Right lobe of liver (tissue), 6 donors: ENCODE measurements at regions not wholly inside any gene's neighbourhood (a gene's known extent, or its start where the extent isn't known, plus 50 kb on each side); places are given as distances from the start of the nearest gene placed in this dataset.

Experiments
- ATAC-seq, 4 donors: fragments of 200-7000 bp; cut with Tn5 transposase; one replicate each; pipeline ENCODE4 v1.9.1; 2020; ENCODE audit warnings: mild to moderate bottlenecking in 4 of 4, moderate library complexity in 4 of 4
- DNase-seq, 3 donors: peaks; one replicate each; pipeline ENCODE4 v3.0.0-alpha.2; 2020
- H3K27ac ChIP-seq, 3 donors: fragments of 200-600 bp; one replicate each; pipeline ENCODE4 v1.8.0; 2022
- H3K27me3 ChIP-seq, 2 donors: fragments of 200-600 bp; one replicate each; pipeline ENCODE4 v1.8.0; 2022
- H3K36me3 ChIP-seq, 4 donors: fragments of 200-600 bp; sonication (generic) in 1 of 4; one replicate each; pipeline versions ENCODE4 v1.5.1 to v1.8.0; 2017 to 2022; ENCODE audit warnings: control low read depth in 1 of 4
- H3K4me1 ChIP-seq, 4 donors: fragments of 200-600 bp; sonication (generic) in 1 of 4; one replicate each; pipeline versions ENCODE4 v1.5.1 to v1.8.0; 2017 to 2022; ENCODE audit warnings: control low read depth in 1 of 4
- H3K4me3 ChIP-seq, 3 donors: fragments of 200-600 bp; one replicate each; pipeline ENCODE4 v1.8.0; 2022
- H3K9me3 ChIP-seq, 4 donors: fragments of 200-600 bp; sonication (generic) in 1 of 4; one replicate each; pipeline versions ENCODE4 v1.5.1 to v1.8.0; 2017 to 2022; ENCODE audit warnings: control low read depth in 1 of 4
- CTCF ChIP-seq, 4 donors: fragments of 200-600 bp in 3 of 4; fragments of 450-650 bp in 1 of 4; IDR thresholded peaks; one replicate each; pipeline versions ENCODE4 v1.5.1 to v1.8.0; 2016 to 2022; ENCODE audit warnings: antibody characterized with exemption in 4 of 4, mild to moderate bottlenecking in 2 of 4
- POLR2A ChIP-seq: fragments of 450-650 bp; IDR thresholded peaks from one replicate; pipeline ENCODE4 v1.6.1; 2017; ENCODE audit warnings: antibody characterized with exemption, mild to moderate bottlenecking
- WGBS: methylation state at CpG from one replicate; pipeline ENCODE4 v1.1.6; 2018; ENCODE audit warnings: low coverage, low lambda C conversion rate; ENCODE audit not compliant: insufficient coverage; ENCODE audit errors: missing lambda C conversion rate; 5-methylcytosine and 5-hydroxymethylcytosine counted together
- intact Hi-C, 2 donors: fragments of 100-400 bp; cut with DNase I; formaldehyde crosslinking; loops; one replicate each; pipeline versions ENCODE4 v1.11.2 to v1.14.1; 2022
- donor health status: DM: no; HTN: yes; CAD: no.
- donor health status: DM: no; HTN: no; CAD: no.
- donor health status: DM: no; HTN: no; CAD: no.
- donor health status: DM: no; HTN: yes; CAD: no.
- donor health status: DM: no; HTN: yes; CAD: no.

GRCh38 chrX:33721927-33722326 is 410.2 kb downstream of the FAM47A start:
- Histone ChIP-seq H3K27ac (no peak overlapping the region), H3K4me3 (no peak overlapping the region), H3K27me3 (no peaks in the 10 kb centered on the region), H3K9me3 (no peaks in the 10 kb centered on the region), H3K4me1 (no peaks in the 10 kb centered on the region), H3K36me3 (no peaks in the 10 kb centered on the region)
- TF ChIP-seq POLR2A (no peak), CTCF (IDR thresholded peaks at IDR 0.05) (no peak)
- ATAC-seq = no peak
- WGBS = 29% methylated on average over 1 of the region's 1 CpG
- no peak for DNase-seq
- intact Hi-C loops = no loop called here

GRCh38 chrX:33686105-33686504 is 446.0 kb downstream of the FAM47A start:
- intact Hi-C loops = no loop called here

More at GRCh38 chrX:33686105-33686504, 446.0 kb downstream of the FAM47A start:
- Histone ChIP-seq H3K36me3 (no peaks in the 10 kb centered on the region), H3K9me3 (no peaks in the 10 kb centered on the region), H3K27ac (no peak overlapping the region), H3K4me3 (no peak overlapping the region), H3K27me3 (no peaks in the 10 kb centered on the region), H3K4me1 (no peaks in the 10 kb centered on the region)
- 32% methylated on average over 1 of the region's 1 CpG for WGBS
- no peak for DNase-seq
- no peak for ATAC-seq
- TF ChIP-seq POLR2A (no peak), CTCF (IDR thresholded peaks at IDR 0.05) (no peak)
